ENCODE measurements at regions not wholly inside any gene's neighbourhood (a gene's known extent, or its start where the extent isn't known, plus 50 kb on each side); places are given as distances from the start of the nearest gene placed in this dataset.

DNA sequence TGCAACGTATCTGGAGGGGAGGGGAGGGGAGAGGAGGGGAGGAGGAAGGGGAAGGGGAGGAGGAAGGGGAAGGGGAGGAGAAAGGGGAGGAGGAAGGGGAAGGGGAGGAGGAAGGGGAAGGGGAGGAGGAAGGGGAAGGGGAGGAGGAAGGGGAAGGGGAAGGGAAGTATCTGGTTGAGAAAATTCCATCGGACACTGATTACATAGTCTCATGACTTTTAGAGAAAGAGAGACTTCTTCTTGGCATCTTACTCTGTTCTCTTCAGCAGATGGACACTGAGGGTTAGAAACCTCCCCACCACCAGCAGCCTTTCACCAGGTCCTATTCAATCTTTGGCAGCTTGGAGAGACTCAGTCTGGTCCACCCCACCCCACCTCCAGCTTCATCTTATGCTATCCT lies 296.3 kb downstream of the TNS1 start:
- no peak for TF ChIP-seq POLR2A (IDR thresholded peaks at IDR 0.05; ENCODE audit: low read length)
- no peak for TF ChIP-seq GATA1 (IDR thresholded peaks at IDR 0.05; ENCODE audit: low read depth, low read length)
